Liver (tissue), 8 donors: ENCODE measurements at regions not wholly inside any gene's neighbourhood (a gene's known extent, or its start where the extent isn't known, plus 50 kb on each side); places are given as distances from the start of the nearest gene placed in this dataset.

ENCODE experiments used
- DNase-seq: peaks from one replicate; pipeline ENCODE4 v3.0.0-alpha.2; 2017; ENCODE audit warnings: low spot score
- H3K27ac ChIP-seq, 2 donors: one replicate each; pipeline ENCODE4 v1.7.0; 2013; ENCODE audit warnings: inconsistent platforms in 2 of 2, low read length in 2 of 2, control low read depth in 1 of 2, low read depth in 1 of 2, mild to moderate bottlenecking in 1 of 2
- H3K27me3 ChIP-seq, 4 donors: one replicate each; pipeline versions ENCODE4 v1.6.1 to v1.7.0; 2013; ENCODE audit warnings: low read length in 3 of 4, inconsistent platforms in 1 of 4, mild to moderate bottlenecking in 1 of 4, moderate library complexity in 1 of 4; ENCODE audit not compliant: control insufficient read depth in 4 of 4, insufficient read depth in 4 of 4
- H3K36me3 ChIP-seq, 4 donors: one replicate each; pipeline versions ENCODE4 v1.6.1 to v1.7.0; 2013; ENCODE audit warnings: low read length in 3 of 4, mild to moderate bottlenecking in 3 of 4, low read depth in 1 of 4, moderate library complexity in 1 of 4; ENCODE audit not compliant: control insufficient read depth in 4 of 4, insufficient read depth in 3 of 4
- H3K4me1 ChIP-seq, 4 donors: one replicate each; pipeline versions ENCODE4 v1.6.1 to v1.7.0; 2013; ENCODE audit warnings: low read length in 3 of 4, mild to moderate bottlenecking in 3 of 4, moderate library complexity in 1 of 4; ENCODE audit not compliant: control insufficient read depth in 4 of 4, insufficient read depth in 4 of 4
- H3K4me3 ChIP-seq, 3 donors: one replicate each; pipeline versions ENCODE4 v1.6.1 to v1.7.0; 2013; ENCODE audit warnings: low read length in 3 of 3, control low read depth in 1 of 3, low read depth in 1 of 3, mild to moderate bottlenecking in 1 of 3
- H3K9ac ChIP-seq, 2 donors: one replicate each; pipeline ENCODE4 v1.7.0; 2013; ENCODE audit warnings: low read length in 2 of 2, mild to moderate bottlenecking in 2 of 2, moderate library complexity in 2 of 2, control low read depth in 1 of 2, low read depth in 1 of 2
- H3K9me3 ChIP-seq, 4 donors: one replicate each; pipeline versions ENCODE4 v1.6.1 to v1.7.0; 2013; ENCODE audit warnings: low read length in 3 of 4; ENCODE audit not compliant: control insufficient read depth in 4 of 4
- ATF3 ChIP-seq: IDR thresholded peaks from 2 replicates; pipeline ENCODE4 v1.6.1; 2016; ENCODE audit warnings: antibody characterized with exemption
- FOXA1 ChIP-seq: IDR thresholded peaks from 2 replicates; pipeline ENCODE4 v1.6.1; 2016; ENCODE audit warnings: antibody characterized with exemption
- HNF4A ChIP-seq, 2 donors: conservative IDR thresholded peaks; 2 replicates each; pipeline ENCODE4 v1.6.1; 2016; ENCODE audit warnings: antibody characterized with exemption in 2 of 2, mild to moderate bottlenecking in 2 of 2
- HNF4G ChIP-seq: IDR thresholded peaks from 2 replicates; pipeline ENCODE4 v1.6.1; 2016; ENCODE audit warnings: antibody characterized with exemption
- RAD21 ChIP-seq, 2 donors: IDR thresholded peaks; 2 replicates each; pipeline ENCODE4 v1.6.1; 2016; ENCODE audit warnings: antibody characterized with exemption in 2 of 2, mild to moderate bottlenecking in 2 of 2
- TAF1 ChIP-seq: conservative IDR thresholded peaks from 2 replicates; pipeline ENCODE4 v1.6.1; 2016; ENCODE audit warnings: antibody characterized with exemption, mild to moderate bottlenecking
- WGBS: extraction: QIAGEN DNeasy Blood & Tissue Kit; methylation state at CpG from one replicate; pipeline ENCODE4 v1.1.7; 2013; 5-methylcytosine and 5-hydroxymethylcytosine counted together
- TF ChIP-seq, protein P1 (sequence below): IDR thresholded peaks from 2 replicates; pipeline ENCODE4 v1.6.1; 2016; ENCODE audit warnings: antibody characterized with exemption
- TF ChIP-seq, protein P2 (sequence below): fragments of 150-350 bp; IDR thresholded peaks from 2 replicates; pipeline ENCODE4 v1.5.1; 2017; ENCODE audit warnings: improper control_type of control experiment, low read depth, low read length; ENCODE audit not compliant: missing input control
- TF ChIP-seq, protein P3 (sequence below): IDR thresholded peaks from 2 replicates; pipeline ENCODE4 v1.6.1; 2016; ENCODE audit warnings: antibody characterized with exemption
- TF ChIP-seq, protein P4 (sequence below): IDR thresholded peaks from 2 replicates; pipeline ENCODE4 v1.6.1; 2016; ENCODE audit warnings: antibody characterized with exemption, mild to moderate bottlenecking
- donor health status: healthy.
- donor health status: healthy.
- donor health status: healthy.
- donor health status: healthy.
- donor health status: healthy.

DNA sequence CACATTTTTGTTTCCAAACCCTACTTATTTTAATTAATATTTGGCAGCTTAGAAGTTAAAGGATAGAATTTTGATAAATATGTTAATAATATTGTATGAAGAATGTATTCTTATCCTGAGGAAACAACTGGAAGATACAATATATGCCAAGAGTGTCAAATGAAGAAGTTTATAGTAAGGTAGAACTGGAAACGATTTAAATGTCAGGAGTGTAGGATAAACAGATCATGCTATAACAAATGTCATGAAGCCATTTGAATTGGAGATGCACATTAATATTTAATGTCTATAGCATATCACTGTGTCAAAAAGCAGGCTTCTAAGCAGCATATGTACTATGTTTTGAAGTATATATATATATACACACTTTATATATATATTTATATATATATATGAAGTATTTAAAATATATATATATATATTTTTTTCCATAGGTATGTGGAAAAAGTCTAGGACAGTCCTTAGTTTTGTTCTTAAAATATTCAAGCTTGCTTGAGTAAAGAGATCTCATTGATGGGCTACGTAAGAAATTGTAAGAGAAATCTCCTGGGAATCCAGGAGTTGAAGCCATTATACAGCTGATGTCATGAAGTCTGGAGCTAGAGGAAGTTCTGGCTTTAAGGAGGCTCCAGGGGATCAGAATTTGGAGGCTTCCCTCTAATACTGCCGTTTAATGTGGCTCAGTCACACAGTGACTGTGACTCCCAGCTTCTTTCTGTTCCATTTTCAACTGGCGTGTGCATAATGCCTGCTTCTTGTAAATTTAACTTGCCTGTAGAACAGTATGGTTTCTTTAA, 79.9 kb upstream of the MYCBP2 start:
- Histone ChIP-seq H3K36me3 (no peaks in the 10 kb centered on the region), H3K27me3 (no peaks in the 10 kb centered on the region), H3K27ac (no peak overlapping the region), H3K4me1 (no peaks in the 10 kb centered on the region), H3K9me3 (no peaks in the 10 kb centered on the region), H3K9ac (no peak overlapping the region), H3K4me3 (no peak overlapping the region)
- DNase-seq = no peak
- WGBS = 81% methylated on average over 4 of the region's 4 CpGs
- TF ChIP-seq, protein P1, sequence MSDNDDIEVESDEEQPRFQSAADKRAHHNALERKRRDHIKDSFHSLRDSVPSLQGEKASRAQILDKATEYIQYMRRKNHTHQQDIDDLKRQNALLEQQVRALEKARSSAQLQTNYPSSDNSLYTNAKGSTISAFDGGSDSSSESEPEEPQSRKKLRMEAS = no peak
- TF ChIP-seq FOXA1 (no peak), ATF3 (no peak), HNF4A (conservative IDR thresholded peaks at IDR 0.05) (no peak), HNF4G (no peak)

- DNase-seq = no peak
- Histone ChIP-seq H3K9ac (no peak overlapping the region), H3K9me3 (no peaks in the 10 kb centered on the region), H3K36me3 (no peaks in the 10 kb centered on the region), H3K4me1 (no peaks in the 10 kb centered on the region), H3K27ac (no peak overlapping the region), H3K4me3 (no peak overlapping the region), H3K27me3 (no peaks in the 10 kb centered on the region)
- WGBS = 89% methylated on average over 3 of the region's 3 CpGs
- TF ChIP-seq, protein P2, sequence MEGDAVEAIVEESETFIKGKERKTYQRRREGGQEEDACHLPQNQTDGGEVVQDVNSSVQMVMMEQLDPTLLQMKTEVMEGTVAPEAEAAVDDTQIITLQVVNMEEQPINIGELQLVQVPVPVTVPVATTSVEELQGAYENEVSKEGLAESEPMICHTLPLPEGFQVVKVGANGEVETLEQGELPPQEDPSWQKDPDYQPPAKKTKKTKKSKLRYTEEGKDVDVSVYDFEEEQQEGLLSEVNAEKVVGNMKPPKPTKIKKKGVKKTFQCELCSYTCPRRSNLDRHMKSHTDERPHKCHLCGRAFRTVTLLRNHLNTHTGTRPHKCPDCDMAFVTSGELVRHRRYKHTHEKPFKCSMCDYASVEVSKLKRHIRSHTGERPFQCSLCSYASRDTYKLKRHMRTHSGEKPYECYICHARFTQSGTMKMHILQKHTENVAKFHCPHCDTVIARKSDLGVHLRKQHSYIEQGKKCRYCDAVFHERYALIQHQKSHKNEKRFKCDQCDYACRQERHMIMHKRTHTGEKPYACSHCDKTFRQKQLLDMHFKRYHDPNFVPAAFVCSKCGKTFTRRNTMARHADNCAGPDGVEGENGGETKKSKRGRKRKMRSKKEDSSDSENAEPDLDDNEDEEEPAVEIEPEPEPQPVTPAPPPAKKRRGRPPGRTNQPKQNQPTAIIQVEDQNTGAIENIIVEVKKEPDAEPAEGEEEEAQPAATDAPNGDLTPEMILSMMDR = no peak
- no peak for TF ChIP-seq HNF4A (conservative IDR thresholded peaks at IDR 0.05)
- no peak for TF ChIP-seq ATF3
- TF ChIP-seq, protein P3, sequence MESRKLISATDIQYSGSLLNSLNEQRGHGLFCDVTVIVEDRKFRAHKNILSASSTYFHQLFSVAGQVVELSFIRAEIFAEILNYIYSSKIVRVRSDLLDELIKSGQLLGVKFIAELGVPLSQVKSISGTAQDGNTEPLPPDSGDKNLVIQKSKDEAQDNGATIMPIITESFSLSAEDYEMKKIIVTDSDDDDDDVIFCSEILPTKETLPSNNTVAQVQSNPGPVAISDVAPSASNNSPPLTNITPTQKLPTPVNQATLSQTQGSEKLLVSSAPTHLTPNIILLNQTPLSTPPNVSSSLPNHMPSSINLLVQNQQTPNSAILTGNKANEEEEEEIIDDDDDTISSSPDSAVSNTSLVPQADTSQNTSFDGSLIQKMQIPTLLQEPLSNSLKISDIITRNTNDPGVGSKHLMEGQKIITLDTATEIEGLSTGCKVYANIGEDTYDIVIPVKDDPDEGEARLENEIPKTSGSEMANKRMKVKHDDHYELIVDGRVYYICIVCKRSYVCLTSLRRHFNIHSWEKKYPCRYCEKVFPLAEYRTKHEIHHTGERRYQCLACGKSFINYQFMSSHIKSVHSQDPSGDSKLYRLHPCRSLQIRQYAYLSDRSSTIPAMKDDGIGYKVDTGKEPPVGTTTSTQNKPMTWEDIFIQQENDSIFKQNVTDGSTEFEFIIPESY = no peak
- TF ChIP-seq TAF1 = no peak
- no peak for TF ChIP-seq RAD21 (IDR thresholded peaks at IDR 0.05)
These were observed 72.1 kb upstream of the MYCBP2 start for GRCh38 chr13:77398825-77399620.

- H3K4me1 ChIP-seq = no peaks in the 10 kb centered on the region
- DNase-seq = no peak
- no peaks in the 10 kb centered on the region for H3K36me3 ChIP-seq
- no peak overlapping the region for H3K9ac ChIP-seq
- no peak overlapping the region for H3K4me3 ChIP-seq
- 91% methylated on average over 2 of the region's 2 CpGs for WGBS
- no peak overlapping the region for H3K27ac ChIP-seq
- H3K27me3 ChIP-seq = no peaks in the 10 kb centered on the region
- H3K9me3 ChIP-seq = no peaks in the 10 kb centered on the region
- TF ChIP-seq, protein P4, sequence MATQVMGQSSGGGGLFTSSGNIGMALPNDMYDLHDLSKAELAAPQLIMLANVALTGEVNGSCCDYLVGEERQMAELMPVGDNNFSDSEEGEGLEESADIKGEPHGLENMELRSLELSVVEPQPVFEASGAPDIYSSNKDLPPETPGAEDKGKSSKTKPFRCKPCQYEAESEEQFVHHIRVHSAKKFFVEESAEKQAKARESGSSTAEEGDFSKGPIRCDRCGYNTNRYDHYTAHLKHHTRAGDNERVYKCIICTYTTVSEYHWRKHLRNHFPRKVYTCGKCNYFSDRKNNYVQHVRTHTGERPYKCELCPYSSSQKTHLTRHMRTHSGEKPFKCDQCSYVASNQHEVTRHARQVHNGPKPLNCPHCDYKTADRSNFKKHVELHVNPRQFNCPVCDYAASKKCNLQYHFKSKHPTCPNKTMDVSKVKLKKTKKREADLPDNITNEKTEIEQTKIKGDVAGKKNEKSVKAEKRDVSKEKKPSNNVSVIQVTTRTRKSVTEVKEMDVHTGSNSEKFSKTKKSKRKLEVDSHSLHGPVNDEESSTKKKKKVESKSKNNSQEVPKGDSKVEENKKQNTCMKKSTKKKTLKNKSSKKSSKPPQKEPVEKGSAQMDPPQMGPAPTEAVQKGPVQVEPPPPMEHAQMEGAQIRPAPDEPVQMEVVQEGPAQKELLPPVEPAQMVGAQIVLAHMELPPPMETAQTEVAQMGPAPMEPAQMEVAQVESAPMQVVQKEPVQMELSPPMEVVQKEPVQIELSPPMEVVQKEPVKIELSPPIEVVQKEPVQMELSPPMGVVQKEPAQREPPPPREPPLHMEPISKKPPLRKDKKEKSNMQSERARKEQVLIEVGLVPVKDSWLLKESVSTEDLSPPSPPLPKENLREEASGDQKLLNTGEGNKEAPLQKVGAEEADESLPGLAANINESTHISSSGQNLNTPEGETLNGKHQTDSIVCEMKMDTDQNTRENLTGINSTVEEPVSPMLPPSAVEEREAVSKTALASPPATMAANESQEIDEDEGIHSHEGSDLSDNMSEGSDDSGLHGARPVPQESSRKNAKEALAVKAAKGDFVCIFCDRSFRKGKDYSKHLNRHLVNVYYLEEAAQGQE = no peak
- TF ChIP-seq, protein P2 = no peak
- no peak for TF ChIP-seq HNF4G
These were observed 70.7 kb upstream of the MYCBP2 start for GRCh38 chr13:77397636-77398035.
